NT2/D1 (cell line): ENCODE measurements at regions not wholly inside any gene's neighbourhood (a gene's known extent, or its start where the extent isn't known, plus 50 kb on each side); places are given as distances from the start of the nearest gene placed in this dataset.

Experiments
- DNase-seq: peaks from one replicate; pipeline ENCODE4 v3.0.0-alpha.2; 2011; ENCODE audit warnings: low read depth, low spot score
- H3K27me3 ChIP-seq: 2 replicates; pipeline ENCODE4 v1.6.0; 2011; ENCODE audit warnings: mild to moderate bottlenecking; ENCODE audit not compliant: insufficient read length, insufficient read depth
- H3K36me3 ChIP-seq: 2 replicates; pipeline ENCODE4 v1.6.1; 2011; ENCODE audit warnings: mild to moderate bottlenecking, low read length, mixed read lengths; ENCODE audit not compliant: insufficient read depth, insufficient read length
- H3K4me1 ChIP-seq: 2 replicates; pipeline ENCODE4 v1.5.1; 2011; ENCODE audit not compliant: insufficient read depth, insufficient read length
- H3K4me3 ChIP-seq: 2 replicates; pipeline ENCODE4 v1.5.1; 2011; ENCODE audit warnings: low read depth; ENCODE audit not compliant: insufficient read length
- H3K9ac ChIP-seq: 2 replicates; pipeline ENCODE4 v1.6.0; 2011; ENCODE audit warnings: low read depth; ENCODE audit not compliant: insufficient read length
- H3K9me3 ChIP-seq: 2 replicates; pipeline ENCODE4 v1.5.1; 2011; ENCODE audit warnings: mild to moderate bottlenecking, low read length; ENCODE audit not compliant: insufficient read depth
- SUZ12 ChIP-seq: IDR thresholded peaks from 2 replicates; pipeline ENCODE4 v1.6.1; 2011; ENCODE audit not compliant: insufficient read length, insufficient read depth; ENCODE audit errors: extremely low read depth
- YY1 ChIP-seq: IDR thresholded peaks from 2 replicates; pipeline ENCODE4 v1.6.1; 2011; ENCODE audit not compliant: insufficient read length, insufficient read depth
- ZNF274 ChIP-seq: IDR thresholded peaks from 2 replicates; pipeline ENCODE4 v1.6.1; 2011; ENCODE audit warnings: mild to moderate bottlenecking, low read depth, low read length

DNA sequence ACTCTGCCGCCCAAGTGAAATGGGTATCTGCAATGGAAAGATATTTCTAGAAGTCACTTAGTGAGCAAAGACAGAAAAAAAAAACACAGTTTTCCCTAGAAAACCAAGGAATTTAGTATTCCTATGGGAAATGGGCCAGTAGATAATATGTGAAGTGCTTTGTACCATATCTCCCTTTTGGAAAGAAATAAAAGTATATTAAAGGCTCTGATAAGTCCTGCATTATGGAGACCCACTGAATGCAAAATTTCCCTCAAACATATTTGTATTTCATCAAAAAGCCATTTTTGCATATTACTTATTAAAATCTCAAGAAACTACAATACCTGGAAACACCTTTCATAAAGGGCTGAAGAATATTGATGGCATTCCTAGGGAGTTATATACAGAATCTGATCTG, 51.6 kb upstream of the DYNLRB2 start:
- Histone ChIP-seq H3K4me1 (no peaks in the 10 kb centered on the region), H3K36me3 (no peaks in the 10 kb centered on the region), H3K9me3 (no peaks in the 10 kb centered on the region; the same call in 1 of the 2 replicates), H3K4me3 (no peak overlapping the region), H3K9ac (no peak overlapping the region), H3K27me3 (no peaks in the 10 kb centered on the region)
- TF ChIP-seq YY1: no peak
- no peak for DNase-seq

DNA sequence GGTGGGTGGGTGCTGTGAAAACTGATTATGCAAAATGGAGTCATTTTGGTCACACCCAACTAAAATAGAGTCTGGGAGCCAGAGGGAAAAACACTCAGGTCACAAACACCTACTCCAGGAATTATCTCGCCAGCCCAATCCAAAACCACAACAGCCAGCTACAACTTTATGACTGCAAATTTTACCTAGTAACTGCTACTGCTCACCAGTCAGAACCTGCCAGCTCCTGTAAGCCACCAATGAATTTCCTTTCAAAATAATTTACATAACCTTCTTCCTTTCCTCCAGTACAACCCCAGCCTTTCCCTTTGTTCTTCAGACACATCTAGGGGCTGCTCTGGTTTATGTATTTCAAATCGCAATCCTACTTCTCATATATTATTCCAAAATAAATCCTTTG, 52.6 kb upstream of the DYNLRB2 start:
- DNase-seq: no peak
- Histone ChIP-seq H3K27me3 (no peaks in the 10 kb centered on the region), H3K4me1 (no peaks in the 10 kb centered on the region), H3K4me3 (no peak overlapping the region), H3K36me3 (no peaks in the 10 kb centered on the region), H3K9me3 (no peaks in the 10 kb centered on the region; the same call in 1 of the 2 replicates), H3K9ac (no peak overlapping the region)
- TF ChIP-seq YY1 (no peak), SUZ12 (no peak), ZNF274 (no peak)

DNA sequence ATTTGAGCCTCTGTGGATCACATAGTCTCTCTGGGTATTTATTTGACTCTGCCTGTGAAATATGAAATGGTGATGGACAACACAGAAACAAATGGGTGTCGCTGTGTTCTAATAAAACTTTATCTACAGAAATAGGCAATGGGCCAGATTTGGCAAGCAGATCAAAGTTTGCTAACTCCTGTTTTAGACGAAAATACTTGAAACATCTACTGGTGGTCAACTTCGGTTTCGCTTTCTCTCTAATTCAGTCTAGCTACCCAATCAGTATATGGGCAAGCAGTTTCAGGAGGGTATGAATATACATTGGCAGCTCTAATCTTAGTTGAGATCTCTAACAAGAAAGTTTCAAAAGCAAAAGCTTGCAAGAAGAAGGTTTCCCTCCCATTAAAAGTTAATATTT, 60.1 kb upstream of the DYNLRB2 start:
- Histone ChIP-seq H3K27me3 (no peaks in the 10 kb centered on the region), H3K36me3 (no peaks in the 10 kb centered on the region), H3K4me3 (no peak overlapping the region), H3K9ac (no peak overlapping the region), H3K4me1 (no peaks in the 10 kb centered on the region), H3K9me3 (no peaks in the 10 kb centered on the region)
- DNase-seq: no peak
- no peak for TF ChIP-seq ZNF274
- no peak for TF ChIP-seq SUZ12
- no peak for TF ChIP-seq YY1

DNA sequence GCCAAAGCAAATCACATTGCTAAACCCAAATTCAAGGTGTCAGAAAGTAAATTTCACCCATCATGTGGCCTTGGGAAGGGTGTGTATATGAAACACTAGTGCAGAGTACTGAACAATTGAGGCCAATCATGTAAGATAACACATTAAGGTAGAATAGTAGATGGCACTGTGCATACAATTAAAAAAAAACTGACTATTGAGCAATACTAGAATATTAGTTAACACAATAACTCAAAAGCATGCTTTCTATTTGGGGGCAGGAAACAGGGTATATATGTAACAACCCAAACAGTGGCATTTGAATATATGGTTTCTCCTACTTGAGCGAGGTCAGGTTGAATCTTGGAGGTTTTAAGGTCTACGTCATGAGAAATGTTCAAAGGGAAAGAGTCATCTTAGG, 63.0 kb upstream of the DYNLRB2 start:
- DNase-seq: no peak
- no peaks in the 10 kb centered on the region for H3K27me3 ChIP-seq
- H3K9ac ChIP-seq: no peak overlapping the region
- no peaks in the 10 kb centered on the region for H3K4me1 ChIP-seq
- TF ChIP-seq YY1: no peak
- TF ChIP-seq ZNF274: no peak
- no peak for TF ChIP-seq SUZ12
- H3K9me3 ChIP-seq: no peaks in the 10 kb centered on the region
- no peaks in the 10 kb centered on the region for H3K36me3 ChIP-seq
- no peak overlapping the region for H3K4me3 ChIP-seq

DNA sequence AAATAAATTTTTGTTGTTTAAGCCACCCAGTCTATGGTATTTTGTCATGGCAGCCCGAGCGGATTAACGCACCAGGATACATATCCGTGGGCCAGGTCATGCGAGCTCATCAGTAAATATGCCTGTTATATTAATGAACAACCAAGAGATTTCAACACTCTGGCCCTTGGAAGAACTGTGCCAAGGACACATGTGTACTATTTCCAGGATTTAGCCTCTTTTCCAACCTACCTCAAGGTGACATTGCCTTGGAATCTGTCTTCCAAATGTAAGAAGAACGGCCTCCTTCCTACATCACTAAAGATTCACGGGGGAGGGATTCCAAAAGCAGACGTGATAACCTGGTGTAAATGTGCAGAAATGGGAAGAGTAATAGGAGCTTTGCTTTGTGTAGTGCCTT, 72.8 kb upstream of the DYNLRB2 start:
- Histone ChIP-seq H3K9me3 (no peaks in the 10 kb centered on the region), H3K4me1 (no peaks in the 10 kb centered on the region), H3K27me3 (no peaks in the 10 kb centered on the region), H3K9ac (no peak overlapping the region), H3K4me3 (no peak overlapping the region), H3K36me3 (no peaks in the 10 kb centered on the region)
- no peak for TF ChIP-seq SUZ12
- no peak for TF ChIP-seq ZNF274
- no peak for TF ChIP-seq YY1
- DNase-seq: no peak

DNA sequence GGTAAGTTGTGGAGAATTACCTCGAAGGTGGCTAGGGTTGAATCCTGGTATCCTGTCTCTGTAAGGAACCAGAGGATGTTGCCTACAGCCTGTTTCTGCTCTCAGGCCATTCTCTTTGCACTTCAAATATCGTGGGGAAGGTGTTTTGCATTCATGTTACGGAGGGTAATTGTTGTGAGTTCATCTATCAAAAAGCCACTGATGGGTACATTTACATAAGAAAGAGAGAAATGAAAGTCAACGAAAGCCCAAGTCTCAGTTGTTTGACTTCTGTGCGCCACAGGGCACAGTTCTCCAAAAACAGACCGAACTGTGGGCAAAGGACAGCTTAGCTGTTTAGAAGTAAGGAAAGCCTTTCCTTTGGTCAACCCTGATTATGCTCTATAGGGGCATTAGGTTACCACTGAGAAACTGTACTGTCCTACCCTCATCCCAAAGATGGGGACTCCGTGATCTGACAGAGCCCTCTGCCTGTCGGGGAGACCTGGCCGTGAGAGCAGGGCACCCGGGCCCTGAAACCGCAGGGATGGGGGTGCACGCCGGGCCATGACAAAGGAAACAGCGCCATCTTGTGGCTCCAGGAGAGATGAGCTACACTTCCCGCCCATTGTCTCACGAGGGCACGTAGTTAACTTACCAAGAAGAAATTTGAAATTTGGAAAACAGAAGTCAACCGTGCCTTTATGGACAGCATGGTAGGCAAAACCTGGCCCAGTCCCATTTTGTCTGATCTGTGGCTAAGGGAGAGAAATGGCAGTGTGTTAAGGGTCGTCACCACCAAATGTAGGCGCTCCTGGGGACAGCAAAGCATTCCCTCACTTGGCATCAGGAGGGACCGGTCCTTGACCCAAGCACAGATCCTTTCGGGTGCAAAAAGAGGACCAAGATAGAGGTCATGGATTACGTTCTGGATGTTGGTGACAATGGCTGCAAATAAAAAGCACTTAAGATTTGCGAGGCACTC, 74.5 kb upstream of the DYNLRB2 start:
- H3K36me3 ChIP-seq: no peaks in the 10 kb centered on the region
- H3K27me3 ChIP-seq: no peaks in the 10 kb centered on the region
- H3K9ac ChIP-seq: no peak overlapping the region
- no peaks in the 10 kb centered on the region for H3K9me3 ChIP-seq
- TF ChIP-seq ZNF274 (no peak), YY1 (no peak), SUZ12 (no peak)
- peak; percentile 80 for DNase-seq
- no peak overlapping the region for H3K4me3 ChIP-seq
- H3K4me1 ChIP-seq: no peaks in the 10 kb centered on the region

DNA sequence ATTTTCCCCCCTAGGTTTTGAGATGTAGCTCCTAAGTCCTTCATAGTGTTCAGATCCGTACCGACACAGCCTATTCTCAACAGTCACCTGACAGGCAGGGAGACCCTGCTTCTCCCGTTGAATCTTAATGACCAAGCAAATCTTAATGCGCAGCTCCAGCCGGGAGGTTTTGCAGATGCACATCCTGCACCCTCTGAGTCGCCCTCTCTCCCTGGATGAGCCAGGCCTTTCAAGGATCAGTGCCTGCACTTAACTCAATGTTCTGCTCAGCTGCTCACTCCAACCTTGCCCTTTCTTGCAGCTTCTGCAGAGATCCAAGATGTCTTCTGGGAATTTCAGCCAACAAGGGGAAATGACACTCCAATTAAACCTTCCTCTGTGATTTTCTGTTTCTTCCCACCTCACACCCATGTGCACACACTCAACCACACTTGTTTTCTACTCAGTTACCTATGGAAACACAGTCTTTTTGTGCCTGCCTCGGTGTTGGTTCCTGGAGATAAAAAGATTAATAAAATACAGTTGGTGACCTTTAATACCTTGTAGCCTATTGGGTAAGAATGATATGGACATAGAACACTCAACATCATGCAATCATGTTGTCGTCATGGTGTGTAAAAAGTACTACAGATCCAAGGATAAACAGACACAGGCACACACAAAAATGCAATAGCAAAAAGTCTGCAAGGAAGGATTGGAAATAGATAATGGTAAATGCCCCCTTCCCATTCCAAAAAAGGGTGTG, 76.9 kb upstream of the DYNLRB2 start:
- no peaks in the 10 kb centered on the region for H3K9me3 ChIP-seq

More for the DNA sequence above, 76.9 kb upstream of the DYNLRB2 start:
- no peaks in the 10 kb centered on the region for H3K4me1 ChIP-seq
- TF ChIP-seq YY1: no peak
- TF ChIP-seq ZNF274: no peak
- TF ChIP-seq SUZ12: no peak
- no peak for DNase-seq
- no peak overlapping the region for H3K4me3 ChIP-seq
- H3K9ac ChIP-seq: no peak overlapping the region
- no peaks in the 10 kb centered on the region for H3K36me3 ChIP-seq
- no peaks in the 10 kb centered on the region for H3K27me3 ChIP-seq
